Left cardiac atrium (tissue), 4 donors: ENCODE measurements at regions not wholly inside any gene's neighbourhood (a gene's known extent, or its start where the extent isn't known, plus 50 kb on each side); places are given as distances from the start of the nearest gene placed in this dataset.

Experiments
- ATAC-seq, 2 donors: fragments of 200-7000 bp; cut with Tn5 transposase; one replicate each; pipeline ENCODE4 v1.9.1; 2020; ENCODE audit warnings: mild to moderate bottlenecking in 2 of 2, moderate library complexity in 2 of 2
- DNase-seq: peaks from one replicate; pipeline ENCODE4 v3.0.0-alpha.2; 2020
- intact Hi-C, 2 donors: fragments of 100-400 bp; cut with DNase I; formaldehyde crosslinking; loops; one replicate each; pipeline versions ENCODE4 v1.14.1 to v1.15.1; 2022 to 2023
- donor health status: DM: no; HTN: yes; CAD: no.
- donor health status: DM: no; HTN: yes; CAD: no; lungs with severe emphysema.
- donor health status: DM: yes; HTN: yes; CAD: no.
- donor health status: Dilated cardiomyopathy.

- ATAC-seq (no peak), DNase-seq (no peak)
- intact Hi-C loops, result no loop called here
These were observed 256.7 kb downstream of the EDEM1 start for GRCh38 chr3:5444253-5444652.

- intact Hi-C loops, result no loop called here
- ATAC-seq (no peak), DNase-seq (no peak)
These were observed 258.2 kb downstream of the EDEM1 start for GRCh38 chr3:5445676-5446201.

GRCh38 chr3:5448246-5448645 is 260.7 kb downstream of the EDEM1 start:
- intact Hi-C loops, result no loop called here
- DNase-seq (no peak), ATAC-seq (no peak)

- ATAC-seq (no peak), DNase-seq (no peak)
- intact Hi-C loops, result no loop called here
These were observed 261.3 kb downstream of the EDEM1 start for GRCh38 chr3:5448816-5449215.

- no peak for DNase-seq
- ATAC-seq, result no peak
- intact Hi-C loops, result no loop called here
These were observed 268.7 kb downstream of the EDEM1 start for GRCh38 chr3:5456199-5456598.

- intact Hi-C loops, result no loop called here
- ATAC-seq, result no peak
- no peak for DNase-seq
These were observed 271.0 kb downstream of the EDEM1 start for GRCh38 chr3:5458526-5458925.

GRCh38 chr3:5462086-5462485 is 274.6 kb downstream of the EDEM1 start:
- DNase-seq (no peak), ATAC-seq (no peak)
- intact Hi-C loops, result no loop called here

- intact Hi-C loops, result no loop called here
- ATAC-seq, result no peak
- DNase-seq, result no peak
These were observed 276.5 kb downstream of the EDEM1 start for GRCh38 chr3:5463991-5464390.

- intact Hi-C loops, result no loop called here
- no peak for ATAC-seq
- DNase-seq, result no peak
These were observed 277.1 kb downstream of the EDEM1 start for GRCh38 chr3:5464649-5465048.

GRCh38 chr3:5465183-5465582 is 277.7 kb downstream of the EDEM1 start:
- DNase-seq (no peak), ATAC-seq (no peak)
- intact Hi-C loops, result no loop called here

GRCh38 chr3:5466065-5466464 is 278.6 kb downstream of the EDEM1 start:
- DNase-seq (no peak), ATAC-seq (no peak)
- intact Hi-C loops, result no loop called here

- DNase-seq (no peak), ATAC-seq (no peak)
- intact Hi-C loops, result no loop called here
These were observed 279.2 kb downstream of the EDEM1 start for GRCh38 chr3:5466717-5467116.

GRCh38 chr3:5473471-5473870 is 286.0 kb downstream of the EDEM1 start:
- DNase-seq (no peak), ATAC-seq (no peak)
- intact Hi-C loops, result no loop called here

- no peak for DNase-seq
- ATAC-seq, result no peak
These were observed 288.9 kb downstream of the EDEM1 start for GRCh38 chr3:5476403-5476802.

GRCh38 chr3:5479229-5479799 is 291.8 kb downstream of the EDEM1 start:
- no peak for ATAC-seq
- DNase-seq, result no peak
- intact Hi-C loops, result no loop called here

More at GRCh38 chr3:5476403-5476802, 288.9 kb downstream of the EDEM1 start:
- intact Hi-C loops, result no loop called here

- intact Hi-C loops, result no loop called here
- DNase-seq (no peak), ATAC-seq (no peak)
These were observed 292.7 kb downstream of the EDEM1 start for GRCh38 chr3:5480190-5480589.

GRCh38 chr3:5485427-5485826 is 297.9 kb downstream of the EDEM1 start:
- ATAC-seq (no peak), DNase-seq (no peak)
- intact Hi-C loops, result no loop called here

GRCh38 chr3:5488771-5489170 is 301.3 kb downstream of the EDEM1 start:
- DNase-seq (no peak), ATAC-seq (no peak)
- intact Hi-C loops, result no loop called here

GRCh38 chr3:5489536-5489935 is 302.0 kb downstream of the EDEM1 start:
- ATAC-seq (no peak), DNase-seq (no peak)
- intact Hi-C loops, result no loop called here

GRCh38 chr3:5494905-5495519 is 307.5 kb downstream of the EDEM1 start:
- DNase-seq, result no peak
- no peak for ATAC-seq
- intact Hi-C loops, result no loop called here

GRCh38 chr3:5497497-5497896 is 310.0 kb downstream of the EDEM1 start:
- intact Hi-C loops, result no loop called here
- DNase-seq (no peak), ATAC-seq (no peak)
